IPS DF 4.7 (cell line): ENCODE measurements at regions not wholly inside any gene's neighbourhood (a gene's known extent, or its start where the extent isn't known, plus 50 kb on each side); places are given as distances from the start of the nearest gene placed in this dataset.

Source experiments
- DNase-seq: peaks from one replicate; pipeline ENCODE4 v3.0.0-alpha.2; 2013; ENCODE audit warnings: low spot score; ENCODE audit errors: extremely low read depth

DNA sequence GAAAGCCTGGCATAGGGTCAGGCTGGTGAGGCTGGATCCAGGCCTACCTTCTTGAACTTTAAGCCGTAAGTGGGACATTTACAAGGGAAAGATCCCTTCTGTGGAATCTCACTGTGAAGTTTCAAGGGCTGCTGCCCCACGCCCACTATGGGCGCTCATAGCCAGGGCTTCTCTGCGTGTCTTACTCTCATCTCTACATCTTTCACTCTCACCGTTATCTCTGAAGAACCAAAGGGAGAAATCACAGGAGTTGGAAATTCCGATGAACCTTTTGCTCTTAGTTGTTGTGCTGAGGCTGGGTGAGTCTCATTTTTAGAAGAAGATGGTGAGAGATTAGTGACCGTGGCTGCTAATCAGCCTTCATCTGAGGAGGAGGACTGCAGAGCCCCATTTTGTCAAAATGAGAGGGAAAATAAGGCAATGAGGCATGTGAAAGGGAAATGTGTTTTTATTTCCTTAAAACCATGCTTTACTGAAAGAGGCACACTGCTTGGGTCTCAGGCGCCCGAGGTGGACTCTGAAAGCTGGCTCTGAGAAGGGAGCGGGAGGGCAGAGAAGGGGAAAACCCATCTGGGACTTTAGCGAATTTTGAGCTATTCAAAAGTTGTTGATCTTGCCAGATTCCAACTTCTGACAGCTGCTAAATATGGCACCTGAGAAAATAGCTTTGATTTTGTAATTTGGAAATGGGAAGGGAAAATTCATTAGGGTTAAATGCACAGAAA lies 301.5 kb downstream of the CLIC5 start:
- DNase-seq, result no peak
